Esophagus squamous epithelium (tissue), 4 donors: ENCODE measurements at regions not wholly inside any gene's neighbourhood (a gene's known extent, or its start where the extent isn't known, plus 50 kb on each side); places are given as distances from the start of the nearest gene placed in this dataset.

Experiments
- POLR2A ChIP-seq, 4 donors: fragments of 450-650 bp; IDR thresholded peaks; one replicate each; pipeline ENCODE4 v1.6.1; 2017; ENCODE audit warnings: antibody characterized with exemption in 4 of 4, mild to moderate bottlenecking in 4 of 4, moderate library complexity in 3 of 4
- TF ChIP-seq, protein P1 (sequence below), 6 experiments: fragments of 450-650 bp in 4 of 6; fragments of 200-600 bp in 2 of 6; sonication (generic) in 2 of 6; IDR thresholded peaks; one replicate each; pipeline ENCODE4 v1.5.1; 2016 to 2019; ENCODE audit warnings: antibody characterized with exemption in 6 of 6, mild to moderate bottlenecking in 4 of 6, moderate library complexity in 4 of 6

- TF ChIP-seq, protein P1, sequence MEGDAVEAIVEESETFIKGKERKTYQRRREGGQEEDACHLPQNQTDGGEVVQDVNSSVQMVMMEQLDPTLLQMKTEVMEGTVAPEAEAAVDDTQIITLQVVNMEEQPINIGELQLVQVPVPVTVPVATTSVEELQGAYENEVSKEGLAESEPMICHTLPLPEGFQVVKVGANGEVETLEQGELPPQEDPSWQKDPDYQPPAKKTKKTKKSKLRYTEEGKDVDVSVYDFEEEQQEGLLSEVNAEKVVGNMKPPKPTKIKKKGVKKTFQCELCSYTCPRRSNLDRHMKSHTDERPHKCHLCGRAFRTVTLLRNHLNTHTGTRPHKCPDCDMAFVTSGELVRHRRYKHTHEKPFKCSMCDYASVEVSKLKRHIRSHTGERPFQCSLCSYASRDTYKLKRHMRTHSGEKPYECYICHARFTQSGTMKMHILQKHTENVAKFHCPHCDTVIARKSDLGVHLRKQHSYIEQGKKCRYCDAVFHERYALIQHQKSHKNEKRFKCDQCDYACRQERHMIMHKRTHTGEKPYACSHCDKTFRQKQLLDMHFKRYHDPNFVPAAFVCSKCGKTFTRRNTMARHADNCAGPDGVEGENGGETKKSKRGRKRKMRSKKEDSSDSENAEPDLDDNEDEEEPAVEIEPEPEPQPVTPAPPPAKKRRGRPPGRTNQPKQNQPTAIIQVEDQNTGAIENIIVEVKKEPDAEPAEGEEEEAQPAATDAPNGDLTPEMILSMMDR (IDR thresholded peaks at IDR 0.05) = no peak
- TF ChIP-seq POLR2A (IDR thresholded peaks at IDR 0.05) = no peak
Observed at GRCh38 chr5:20656262-20656661, 668.3 kb upstream of the CDH18 start.
